Stimulated activated CD4-positive, alpha-beta T cell treated with anti-CD3 and anti-CD28 coated beads, Interleukin-4, amount 100 ng/mL, for 48 hours (primary cell): ENCODE measurements at regions not wholly inside any gene's neighbourhood (a gene's known extent, or its start where the extent isn't known, plus 50 kb on each side); places are given as distances from the start of the nearest gene placed in this dataset.
"Not testable (repeated sequence)": the region's sequence is repeated elsewhere in the genome, so short reads cannot be mapped to it uniquely, and the experiment has no call there.

Source experiments
- DNase-seq, 2 donors: peaks; one replicate each; pipeline ENCODE4 v3.0.0-alpha.2; 2020; ENCODE audit warnings: low read depth in 2 of 2

- no peak for DNase-seq
These were observed 281.1 kb downstream of the WDR11 start for GRCh38 chr10:121132273-121132672.

- no peak for DNase-seq
These were observed 282.7 kb downstream of the WDR11 start for GRCh38 chr10:121133901-121134300.

GRCh38 chr10:121134711-121135110, 283.5 kb downstream of the WDR11 start:
- DNase-seq, result no peak

- no peak for DNase-seq
These were observed 284.4 kb downstream of the WDR11 start for GRCh38 chr10:121135512-121135911.

GRCh38 chr10:121137533-121137932, 286.4 kb downstream of the WDR11 start:
- no peak for DNase-seq

GRCh38 chr10:121138112-121138860, 287.1 kb downstream of the WDR11 start:
- DNase-seq, result no peak

- no peak for DNase-seq
These were observed 287.8 kb downstream of the WDR11 start for GRCh38 chr10:121138918-121139317.

GRCh38 chr10:121145802-121146395, 294.7 kb downstream of the WDR11 start:
- not testable (repeated sequence) for DNase-seq

GRCh38 chr10:121148921-121149320, 297.8 kb downstream of the WDR11 start:
- DNase-seq, result no peak

- DNase-seq, result no peak
These were observed 300.9 kb downstream of the WDR11 start for GRCh38 chr10:121152033-121152432.

GRCh38 chr10:121152935-121153334, 301.8 kb downstream of the WDR11 start:
- no peak for DNase-seq

- DNase-seq, result no peak
These were observed 303.1 kb downstream of the WDR11 start for GRCh38 chr10:121154310-121154709.

- DNase-seq, result no peak
These were observed 303.7 kb downstream of the WDR11 start for GRCh38 chr10:121154846-121155245.

GRCh38 chr10:121155742-121156474, 304.7 kb downstream of the WDR11 start:
- DNase-seq, result no peak

GRCh38 chr10:121157998-121158397, 306.8 kb downstream of the WDR11 start:
- no peak for DNase-seq

GRCh38 chr10:121158988-121159579, 307.9 kb downstream of the WDR11 start:
- no peak for DNase-seq

- DNase-seq, result no peak
These were observed 308.5 kb downstream of the WDR11 start for GRCh38 chr10:121159670-121160069.

- no peak for DNase-seq
These were observed 314.1 kb downstream of the WDR11 start for GRCh38 chr10:121165276-121165675.

- no peak for DNase-seq
These were observed 316.5 kb downstream of the WDR11 start for GRCh38 chr10:121167534-121168243.

- no peak for DNase-seq
These were observed 317.5 kb downstream of the WDR11 start for GRCh38 chr10:121168545-121169216.

- no peak for DNase-seq
These were observed 318.2 kb downstream of the WDR11 start for GRCh38 chr10:121169406-121169805.
